NCI-H446 treated with DMSO at 0.1 percent for 48 hours (cell line): ENCODE measurements at regions not wholly inside any gene's neighbourhood (a gene's known extent, or its start where the extent isn't known, plus 50 kb on each side); places are given as distances from the start of the nearest gene placed in this dataset.

Experiments used
- DNase-seq: peaks from one replicate; lab custom pipeline; 2025; lab: John Stamatoyannopoulos, UW

DNA sequence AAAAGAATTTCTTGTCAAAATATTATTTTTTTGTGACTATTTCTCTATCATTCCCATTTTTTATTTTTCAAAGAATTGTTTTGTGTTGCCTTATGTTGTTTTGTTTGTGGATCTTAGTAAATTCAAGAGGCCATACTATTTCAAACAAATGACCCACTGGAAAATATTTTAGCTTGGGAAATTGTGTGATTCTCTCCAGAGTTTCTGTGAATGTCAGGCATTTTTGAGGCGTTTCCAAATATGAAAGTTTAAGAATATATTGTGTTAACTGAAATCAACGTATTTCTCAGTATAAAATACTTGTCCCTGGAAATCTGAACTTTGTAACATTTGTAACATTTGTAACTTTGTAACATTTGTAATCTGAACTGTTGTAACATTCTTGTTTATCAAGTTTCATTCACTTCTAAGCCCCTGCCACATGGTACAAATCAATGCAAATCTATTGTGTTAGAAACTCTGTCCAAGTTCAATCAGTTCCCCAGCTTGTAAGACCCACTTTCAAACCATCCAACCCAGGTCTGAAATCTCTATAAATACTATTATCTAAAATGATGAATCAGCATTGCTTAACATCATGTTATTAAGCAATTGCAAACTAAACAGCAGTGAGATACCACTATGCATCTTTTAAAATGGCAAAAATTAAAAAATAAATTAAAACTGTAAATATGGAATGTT lies 465.4 kb upstream of the GRID2 start:
- no peak for DNase-seq

DNA sequence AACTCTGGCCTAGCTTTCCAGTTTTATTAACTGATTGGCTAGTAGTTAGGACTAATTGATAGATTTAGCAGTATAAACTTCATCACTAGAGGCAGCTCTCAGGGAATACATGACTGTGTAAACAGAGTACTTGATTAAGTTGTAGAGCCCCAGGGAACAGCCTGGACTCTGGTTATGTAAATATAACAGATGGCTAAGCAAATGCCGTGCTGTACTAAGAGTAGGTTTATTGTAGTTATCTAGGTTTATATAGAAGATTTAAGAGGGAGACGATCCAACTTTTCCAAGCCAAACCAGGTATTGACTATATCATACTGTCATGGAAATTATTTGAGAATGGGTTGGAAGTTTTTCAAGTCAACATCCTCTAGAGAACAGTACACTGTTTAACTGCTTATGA lies 463.4 kb upstream of the GRID2 start:
- peak; percentile 52 for DNase-seq

DNA sequence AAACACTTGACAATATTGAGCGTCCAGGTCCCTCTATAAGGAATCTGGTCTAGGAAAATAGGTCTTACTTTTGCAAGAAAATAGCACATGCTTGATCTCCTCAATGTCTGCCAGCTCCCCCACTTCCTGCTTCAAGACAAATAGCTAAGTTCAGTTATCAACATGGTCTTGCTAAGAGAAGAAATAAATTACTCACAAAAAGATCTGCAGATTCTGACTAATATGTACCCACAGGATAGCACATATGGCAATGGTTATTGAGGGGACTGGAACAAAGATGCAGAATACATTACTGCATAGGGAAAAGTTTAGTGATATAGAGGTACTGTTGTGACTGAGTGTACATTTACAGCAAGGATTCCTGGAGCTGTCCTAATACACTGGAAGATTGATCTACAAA lies 457.5 kb upstream of the GRID2 start:
- no peak for DNase-seq

DNA sequence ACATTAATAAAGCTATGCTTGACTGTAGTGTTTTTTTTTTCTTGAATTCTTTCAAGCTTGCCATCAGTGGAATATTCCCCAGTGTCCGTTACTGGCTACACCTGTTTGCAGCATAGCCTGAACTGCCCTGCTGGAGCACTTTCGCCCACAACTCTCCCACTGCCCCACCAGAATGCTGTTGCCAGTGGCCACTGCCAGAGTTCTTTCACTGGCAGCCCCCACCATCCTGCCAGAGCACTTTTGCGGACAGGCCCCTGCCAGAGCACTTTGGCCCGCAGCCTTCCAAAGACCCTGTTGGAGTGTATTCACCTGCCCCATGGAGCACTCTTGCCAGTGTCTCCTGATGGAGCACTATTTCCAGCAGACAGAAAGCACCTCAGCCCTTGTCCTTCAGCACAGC lies 452.3 kb upstream of the GRID2 start:
- DNase-seq = no peak

DNA sequence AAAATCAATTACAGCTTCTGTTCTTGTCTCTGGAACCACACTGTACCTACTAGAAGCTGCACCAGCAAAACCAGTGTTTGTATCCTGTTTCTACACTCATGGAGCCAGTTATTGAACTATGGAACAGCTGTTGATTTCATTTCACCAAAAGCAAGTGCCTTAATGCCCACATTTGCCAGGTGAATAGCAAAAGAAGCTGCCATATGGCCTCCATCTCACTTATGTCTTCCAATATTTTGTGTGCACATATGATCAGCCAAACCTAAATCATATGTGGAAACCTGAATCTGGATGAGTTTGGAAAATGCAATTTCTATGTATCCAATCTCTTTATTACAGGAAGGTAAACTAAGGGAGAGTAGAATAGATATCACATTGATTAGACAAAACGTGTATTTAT lies 415.8 kb upstream of the GRID2 start:
- peak; percentile 58 for DNase-seq

DNA sequence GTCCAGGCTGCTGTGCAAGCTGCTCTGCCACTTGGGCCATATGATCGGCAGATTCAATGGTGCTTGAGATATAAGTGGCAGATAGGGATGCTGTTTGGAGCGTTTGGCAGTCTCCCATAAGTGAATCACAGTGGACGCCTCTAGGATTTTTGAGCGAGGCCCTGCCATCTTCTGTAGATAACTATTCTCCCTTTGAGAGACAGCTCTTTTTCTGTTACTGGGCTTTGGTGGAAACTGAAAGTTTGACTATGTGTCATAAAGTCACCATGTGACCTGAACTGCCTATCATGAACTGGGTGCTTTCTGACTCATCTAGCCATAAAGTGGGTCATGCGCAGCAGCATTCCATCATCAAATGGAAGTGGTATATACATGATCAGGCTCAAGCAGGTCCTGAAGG lies 412.5 kb upstream of the GRID2 start:
- DNase-seq = peak; percentile 67

DNA sequence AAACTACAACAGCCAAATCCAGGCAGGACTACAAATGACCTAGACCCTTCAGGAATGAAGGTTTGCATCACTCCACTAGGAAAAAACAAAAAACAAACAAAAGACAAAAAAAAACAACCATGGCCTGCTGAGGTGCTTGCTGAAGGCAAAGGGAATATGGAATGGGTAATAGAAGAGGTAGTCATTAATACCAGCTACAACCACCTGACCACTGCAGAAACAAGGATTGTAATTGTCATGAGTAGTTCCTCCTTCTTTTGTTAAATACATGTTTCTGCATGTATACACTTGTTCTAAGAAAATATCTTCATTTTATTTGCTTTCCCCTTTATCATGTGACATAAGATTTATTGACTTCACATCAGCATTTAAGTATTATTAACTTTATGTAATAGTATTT lies 409.8 kb upstream of the GRID2 start:
- no peak for DNase-seq

DNA sequence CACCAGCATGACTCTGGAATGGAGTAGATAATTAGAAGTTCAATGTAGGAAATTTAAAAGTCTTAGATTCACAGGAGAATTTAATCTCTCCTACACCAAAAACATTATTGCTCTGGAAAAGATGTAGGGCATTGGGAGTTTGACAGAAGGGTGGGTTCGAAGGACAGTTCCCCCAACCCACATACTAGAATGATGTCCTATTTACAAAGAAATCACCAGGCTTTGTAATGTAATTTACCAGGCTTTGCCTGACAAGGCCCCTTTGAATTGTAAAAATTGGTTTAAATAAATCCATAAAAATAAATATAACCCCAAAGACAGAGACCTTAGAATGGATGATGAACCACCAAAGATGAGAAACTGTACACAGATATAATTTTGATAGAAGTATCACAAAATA lies 399.2 kb upstream of the GRID2 start:
- no peak for DNase-seq

DNA sequence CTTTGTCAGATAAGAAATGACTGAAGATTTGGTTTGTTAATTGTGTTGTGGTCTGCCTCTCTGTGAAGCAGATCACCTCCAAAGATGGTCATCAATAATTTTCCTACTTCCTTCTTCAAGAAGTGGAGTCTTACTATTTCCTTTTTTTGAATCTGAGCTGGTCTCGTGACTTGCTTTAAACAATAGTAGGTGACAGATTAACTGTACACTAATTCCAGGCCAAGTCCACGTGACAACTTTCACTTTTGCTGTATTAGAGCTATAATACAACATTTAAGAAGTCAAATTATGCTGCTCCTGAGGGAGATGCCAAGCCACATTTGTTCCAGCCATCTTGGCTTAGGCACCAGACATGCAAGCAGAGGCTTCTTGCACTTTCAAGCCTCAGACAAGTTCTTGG lies 393.8 kb upstream of the GRID2 start:
- no peak for DNase-seq

DNA sequence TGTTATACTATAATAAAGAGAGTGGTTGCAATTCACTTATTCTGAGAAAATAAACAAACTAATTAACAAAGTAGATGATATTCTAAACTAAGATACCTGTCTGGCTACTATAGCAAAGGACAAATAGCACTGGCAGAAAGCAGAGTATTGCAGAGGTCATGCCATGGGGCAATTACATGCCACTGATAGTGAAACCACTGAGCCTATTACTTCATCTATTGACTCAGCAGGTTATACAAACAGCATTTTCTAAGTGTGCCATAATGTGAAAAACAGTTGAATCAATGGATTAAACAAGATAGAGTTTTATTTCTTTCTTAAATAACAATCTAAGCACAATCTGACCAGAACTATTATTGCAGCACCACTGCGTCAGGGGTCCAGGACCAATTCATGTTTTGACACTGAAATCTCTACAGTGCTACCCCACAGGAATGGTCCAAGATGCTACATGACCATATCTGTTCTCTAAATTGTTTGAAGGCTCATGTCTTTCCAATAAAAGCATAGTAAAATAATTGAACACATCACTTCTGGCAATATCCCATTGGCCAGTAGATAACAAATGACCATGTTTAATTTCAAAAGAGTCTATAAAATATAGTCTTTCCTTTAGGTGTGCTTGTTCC lies 389.5 kb upstream of the GRID2 start:
- no peak for DNase-seq

DNA sequence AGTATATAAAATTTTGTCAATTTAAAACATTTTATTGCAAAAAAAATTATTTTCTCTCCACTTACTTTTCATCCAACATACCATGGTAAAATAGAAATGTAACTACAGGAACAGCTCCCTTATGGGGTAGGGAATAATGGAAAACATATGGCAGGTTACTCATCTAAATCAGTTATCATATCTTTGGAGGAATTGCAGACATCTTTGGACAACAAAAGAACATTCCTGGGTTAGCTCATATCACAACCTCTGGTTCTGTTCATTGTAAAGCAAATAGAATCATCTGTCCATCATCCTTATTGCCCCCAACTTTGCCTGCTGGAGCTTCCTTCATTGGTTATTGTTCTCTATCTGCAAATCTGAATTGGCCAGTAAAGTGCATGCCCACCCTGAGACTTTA lies 387.5 kb upstream of the GRID2 start:
- DNase-seq = no peak

DNA sequence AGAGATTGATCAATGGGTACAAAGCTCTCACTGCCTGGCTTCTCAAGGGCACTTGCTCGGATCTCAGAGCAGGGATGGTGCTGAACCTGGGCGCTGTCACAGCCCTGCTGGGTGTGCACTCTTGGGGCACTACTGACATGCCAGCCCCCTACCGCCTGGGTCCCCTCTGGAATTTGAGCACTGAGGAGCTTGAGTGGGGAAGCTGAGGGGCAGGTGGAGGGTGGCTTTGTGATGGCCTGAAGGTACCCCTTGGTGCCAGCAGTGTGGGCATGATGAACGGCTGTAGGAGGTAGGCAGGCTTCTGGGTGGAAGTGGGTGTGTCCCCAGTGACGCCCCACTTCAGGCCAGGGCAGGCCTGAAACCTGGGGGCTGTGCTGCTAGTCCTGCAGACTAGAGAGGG lies 379.1 kb upstream of the GRID2 start:
- no peak for DNase-seq

DNA sequence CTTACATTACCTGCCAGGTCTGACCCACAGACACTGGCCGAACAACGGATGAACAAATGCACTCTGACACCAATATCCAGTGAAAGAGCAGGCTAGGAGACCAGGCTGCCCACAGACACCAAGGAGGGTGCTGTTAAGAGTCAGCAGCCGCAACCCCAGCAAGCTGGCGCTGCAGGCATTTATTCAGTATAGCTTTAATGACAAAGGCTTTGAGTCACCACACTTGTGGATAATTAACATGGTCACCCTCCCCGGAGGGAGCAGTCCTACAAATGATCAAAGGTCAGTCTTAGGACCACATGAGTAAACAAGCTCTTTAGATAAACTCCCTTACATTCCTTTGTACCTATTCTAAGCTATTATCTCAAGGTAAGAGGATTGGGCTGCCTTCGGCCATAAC lies 368.5 kb upstream of the GRID2 start:
- DNase-seq = no peak

DNA sequence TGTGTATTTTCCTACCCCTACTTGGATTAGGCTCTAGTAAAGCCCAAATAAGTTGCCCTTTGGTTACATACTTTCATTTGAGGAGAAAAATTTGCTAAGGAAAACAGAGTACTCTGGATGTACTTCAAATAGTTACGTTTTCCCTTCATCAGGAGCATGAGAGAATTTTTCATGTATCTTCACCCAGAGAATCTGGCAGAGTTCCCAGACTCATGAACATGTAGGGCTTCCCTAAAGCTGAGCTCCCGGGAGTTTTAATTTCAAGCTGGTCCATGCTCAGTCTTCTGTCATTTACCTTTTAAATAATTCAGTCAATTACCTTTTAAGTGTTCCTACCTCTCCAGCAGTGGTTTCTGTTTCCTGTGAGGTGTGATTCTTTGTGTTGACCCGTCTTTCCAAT lies 367.5 kb upstream of the GRID2 start:
- DNase-seq = peak; percentile 66

DNA sequence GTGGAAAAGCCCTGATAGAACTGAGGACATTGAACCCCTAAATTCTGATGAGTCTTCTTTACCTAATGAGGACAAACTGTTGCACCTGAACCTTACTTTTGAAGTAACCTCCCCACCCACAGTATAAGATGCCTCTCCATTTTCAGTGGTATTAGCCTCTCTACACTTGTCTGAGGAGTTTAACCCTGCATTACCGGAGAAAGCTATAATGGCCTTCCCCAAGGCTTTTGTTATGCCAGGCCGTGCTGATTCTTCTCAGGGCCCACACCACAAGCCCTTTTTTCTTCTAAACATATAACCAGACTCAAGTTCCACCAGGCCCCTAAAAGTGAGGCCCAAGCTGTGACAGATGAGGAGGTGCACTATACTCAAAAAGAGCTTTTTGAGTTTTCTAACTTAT lies 345.8 kb upstream of the GRID2 start:
- no peak for DNase-seq

DNA sequence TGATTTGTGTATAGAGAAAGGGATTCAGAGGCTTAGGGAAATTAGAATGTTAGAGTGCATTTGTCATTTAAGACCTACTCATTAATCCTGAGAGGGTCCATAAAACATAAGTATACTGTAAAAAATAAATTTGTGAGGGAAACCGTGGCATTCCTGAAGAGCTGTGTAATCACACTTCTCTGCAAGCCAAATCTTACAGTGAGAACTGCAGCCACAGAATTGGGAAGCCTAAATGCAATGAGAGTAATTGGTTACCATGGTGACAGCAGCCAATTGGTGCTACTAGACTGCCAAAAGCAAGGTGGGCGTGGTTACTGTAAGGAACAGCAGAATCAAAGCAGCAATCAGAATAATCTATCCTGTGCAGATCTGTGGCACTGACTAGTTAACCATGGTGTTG lies 345.2 kb upstream of the GRID2 start:
- DNase-seq = peak; percentile 85

DNA sequence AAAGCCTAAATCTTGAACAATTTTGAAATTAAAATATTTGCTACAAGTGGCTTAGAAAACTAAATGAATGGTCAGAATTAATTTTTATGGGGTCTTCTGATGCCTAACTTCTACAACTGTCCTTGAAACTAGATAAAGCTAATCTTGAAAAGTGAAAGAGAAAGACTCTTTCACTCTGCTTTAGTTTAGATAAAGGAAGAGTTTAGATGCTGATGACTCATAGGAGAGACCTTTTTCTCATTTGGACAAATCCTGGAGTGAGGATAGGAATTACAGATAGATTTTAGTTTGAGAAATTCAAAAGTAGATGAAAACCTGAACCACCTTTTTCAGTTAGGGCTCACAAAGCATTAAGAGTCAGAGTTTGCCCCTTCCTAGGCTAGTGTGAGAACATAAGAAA lies 342.3 kb upstream of the GRID2 start:
- no peak for DNase-seq

DNA sequence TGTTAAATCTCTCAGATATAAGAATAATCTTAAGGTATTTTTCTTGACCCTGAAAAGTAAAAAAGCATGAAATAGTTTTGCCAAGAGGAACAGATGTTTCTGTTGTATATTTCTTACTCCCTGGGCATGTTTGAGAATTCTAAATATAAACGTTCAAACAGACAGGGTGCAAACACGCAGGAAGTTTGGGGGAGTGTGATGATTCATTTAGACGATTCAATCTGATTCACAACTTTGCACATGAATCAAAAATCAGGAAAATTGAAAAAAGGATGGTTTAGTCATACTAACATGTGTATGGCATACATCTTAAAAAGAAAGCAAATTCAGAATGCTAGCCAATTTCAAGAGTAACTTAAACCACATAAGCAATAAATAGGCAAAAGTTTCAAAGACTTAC lies 340.3 kb upstream of the GRID2 start:
- DNase-seq = no peak

DNA sequence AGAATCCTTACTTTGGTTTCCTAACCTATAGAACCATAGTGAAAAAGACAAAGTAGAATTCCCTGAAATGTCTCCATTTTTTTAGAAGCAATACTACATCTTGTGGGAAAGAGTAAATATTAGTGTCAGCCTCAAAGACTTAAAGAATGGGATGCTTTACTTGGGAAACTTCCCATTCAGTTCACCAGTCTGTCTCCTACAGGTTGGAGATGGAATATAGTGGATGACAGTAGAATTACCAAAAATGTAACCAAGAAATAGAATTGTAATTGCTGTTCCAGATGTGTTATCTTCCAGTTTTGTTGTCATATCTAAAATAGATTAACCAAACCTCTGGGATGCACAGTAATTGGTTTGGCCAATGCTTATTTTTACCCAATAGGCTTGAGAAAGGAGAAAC lies 338.6 kb upstream of the GRID2 start:
- no peak for DNase-seq

DNA sequence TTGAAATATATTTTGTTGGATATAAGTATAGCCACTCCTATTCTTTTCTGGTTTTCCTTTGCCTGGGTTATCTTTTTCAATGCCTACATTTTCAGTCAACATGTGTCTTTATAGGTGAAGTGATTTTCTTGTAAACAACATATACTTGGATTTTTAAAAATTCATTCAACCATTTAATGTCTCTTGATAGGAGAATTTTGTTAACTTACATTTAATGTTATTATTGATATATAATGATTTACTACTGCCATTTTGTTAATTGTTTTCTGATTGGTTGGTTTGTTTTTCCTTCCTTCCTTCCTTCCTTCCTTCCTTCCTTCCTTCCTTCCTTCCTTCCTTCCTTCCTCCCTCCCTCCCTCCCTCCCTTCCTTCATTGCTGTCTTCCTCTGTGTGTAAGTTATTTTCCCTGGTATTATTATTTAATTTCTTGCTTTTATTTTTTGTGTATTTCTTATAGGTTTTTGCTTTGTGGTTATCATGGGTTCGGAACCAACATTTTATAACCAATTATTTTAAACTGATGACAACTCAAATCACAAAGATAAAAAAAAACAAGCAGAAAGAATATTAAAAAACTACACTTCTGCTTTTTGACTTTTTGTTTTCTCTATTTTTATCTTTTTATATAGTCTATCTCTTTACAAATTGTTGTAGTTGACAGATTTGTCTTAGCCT lies 330.1 kb upstream of the GRID2 start:
- no peak for DNase-seq

DNA sequence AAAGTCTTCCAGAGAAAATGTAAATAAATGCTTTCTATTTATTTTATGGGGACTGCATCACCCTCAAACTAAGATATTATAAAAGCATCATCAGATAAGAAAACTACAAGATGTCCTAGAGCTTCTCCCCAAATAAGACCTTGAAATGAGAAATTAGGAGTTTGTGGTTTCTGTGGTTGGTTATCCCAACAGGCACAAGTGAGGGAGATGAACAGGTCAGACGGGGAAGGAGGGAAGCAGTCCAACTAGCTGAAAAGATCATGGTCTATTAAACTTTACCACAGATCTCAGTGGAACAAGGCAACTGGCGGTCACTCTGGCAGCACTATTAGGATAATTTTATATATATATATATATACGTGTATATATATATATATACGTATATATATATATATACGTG lies 319.3 kb upstream of the GRID2 start:
- DNase-seq = no peak

DNA sequence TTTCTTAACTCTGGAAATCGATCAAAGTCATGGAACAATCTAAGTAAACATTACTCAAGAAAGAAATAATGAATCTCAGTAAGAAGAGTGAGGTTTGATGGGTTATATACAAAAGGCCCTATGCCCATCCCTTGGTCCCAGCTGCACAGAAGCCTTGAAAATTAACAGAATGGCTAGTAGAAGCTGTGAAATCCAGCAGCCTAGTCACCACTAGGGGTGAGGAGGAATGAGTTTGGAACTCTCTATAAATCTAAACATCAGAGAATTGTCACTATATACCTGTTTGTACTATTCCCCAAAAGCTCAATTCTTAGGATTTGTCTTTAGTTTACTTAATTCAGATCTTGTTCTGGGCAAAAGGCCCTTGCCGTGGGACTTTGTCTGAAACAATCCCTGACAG lies 313.9 kb upstream of the GRID2 start:
- DNase-seq = no peak

DNA sequence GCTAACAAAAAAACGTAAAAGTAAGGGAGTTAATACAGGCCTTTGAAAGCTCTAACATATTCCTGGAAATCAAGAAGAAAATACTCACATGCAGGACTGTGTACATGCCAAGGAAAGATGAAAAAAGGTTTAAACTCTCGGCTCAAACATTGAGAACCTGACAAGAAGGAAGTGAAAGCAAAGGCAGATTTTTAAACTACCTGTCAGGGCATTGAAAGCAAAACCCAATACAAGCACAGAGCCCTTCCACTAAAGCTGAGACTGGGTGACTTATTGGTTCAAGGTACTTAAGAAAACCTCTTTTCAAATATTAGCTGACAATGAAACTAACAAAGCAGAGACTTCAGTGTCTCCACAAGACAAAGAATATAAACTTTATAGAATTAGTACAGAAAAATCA lies 313.0 kb upstream of the GRID2 start:
- DNase-seq = no peak

DNA sequence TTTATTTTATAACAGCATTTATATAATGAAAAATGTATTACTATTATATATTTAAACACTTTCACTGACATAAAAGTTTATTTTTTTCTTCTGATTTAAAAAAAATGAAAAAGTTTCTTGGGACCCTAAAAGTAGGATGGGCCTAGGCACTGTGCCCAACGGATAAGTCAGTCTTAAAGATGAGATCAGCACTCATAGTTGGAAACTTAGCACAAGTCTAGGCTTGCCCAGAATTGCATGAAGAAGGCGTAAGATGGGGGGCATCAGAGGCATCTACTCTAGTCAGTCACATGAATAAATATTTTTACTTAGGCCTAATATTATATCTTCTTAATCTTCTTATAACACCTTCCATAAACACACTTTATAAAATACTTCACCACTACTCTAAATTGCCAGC lies 306.7 kb upstream of the GRID2 start:
- DNase-seq = no peak
